Suppressor macrophage (primary cell): ENCODE measurements at regions not wholly inside any gene's neighbourhood (a gene's known extent, or its start where the extent isn't known, plus 50 kb on each side); places are given as distances from the start of the nearest gene placed in this dataset.
"Not testable (repeated sequence)": the region's sequence is repeated elsewhere in the genome, so short reads cannot be mapped to it uniquely, and the experiment has no call there.

Source experiments
- DNase-seq, 4 experiments: peaks; one replicate each; pipeline ENCODE4 v3.0.0-alpha.2; 2020 to 2022

DNA sequence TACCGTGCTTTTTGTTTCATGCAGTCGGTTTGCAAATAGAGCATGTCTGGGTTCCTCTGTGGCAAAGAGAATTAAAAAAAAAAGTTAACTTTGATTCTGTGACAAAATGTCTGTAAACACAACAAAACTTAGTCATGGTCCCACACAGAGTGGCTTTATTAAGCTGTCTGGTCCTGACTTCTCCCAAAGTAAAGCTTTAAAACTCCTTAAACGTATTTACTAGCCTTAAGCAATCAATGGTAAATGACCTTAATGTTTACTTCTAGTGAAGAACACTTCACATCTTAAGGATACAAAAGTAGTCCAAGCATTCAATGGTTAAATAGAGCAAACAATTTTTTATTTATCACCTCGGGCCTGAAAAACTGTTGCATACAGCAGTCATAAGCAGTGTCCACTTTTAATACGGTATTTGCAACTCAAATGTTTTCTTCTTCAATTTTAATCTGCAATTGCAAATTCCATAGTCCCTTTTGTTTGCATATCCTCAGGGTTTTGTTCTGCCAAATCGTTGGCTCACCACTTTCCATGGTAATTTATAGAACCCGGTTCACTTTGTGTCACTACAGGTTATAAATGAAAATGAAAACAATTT lies 453.0 kb upstream of the MIS18BP1 start:
- no peak for DNase-seq

- DNase-seq, result no peak
These were observed 446.5 kb upstream of the MIS18BP1 start for GRCh38 chr14:45699471-45699870.

- no peak for DNase-seq
These were observed 445.6 kb upstream of the MIS18BP1 start for GRCh38 chr14:45698462-45699134.

DNA sequence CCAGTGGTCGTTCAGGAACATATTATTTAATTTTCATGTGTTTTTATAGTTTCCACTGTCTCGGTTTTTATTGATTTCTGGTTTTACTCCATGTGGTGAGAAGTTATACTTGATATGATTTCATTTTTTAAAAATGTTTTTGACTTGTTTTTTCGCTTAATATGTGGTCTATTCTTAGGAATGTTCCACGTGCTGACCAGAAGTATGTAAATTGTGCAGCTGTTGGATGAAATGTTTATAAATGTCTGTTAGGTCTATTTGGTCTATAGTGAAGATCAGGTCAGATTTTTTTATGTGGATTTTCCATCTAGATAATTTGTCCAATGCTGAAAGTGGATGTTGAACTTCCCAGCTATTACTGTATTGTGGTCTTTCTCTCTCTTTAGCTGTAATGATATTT lies 433.8 kb upstream of the MIS18BP1 start:
- no peak for DNase-seq

DNA sequence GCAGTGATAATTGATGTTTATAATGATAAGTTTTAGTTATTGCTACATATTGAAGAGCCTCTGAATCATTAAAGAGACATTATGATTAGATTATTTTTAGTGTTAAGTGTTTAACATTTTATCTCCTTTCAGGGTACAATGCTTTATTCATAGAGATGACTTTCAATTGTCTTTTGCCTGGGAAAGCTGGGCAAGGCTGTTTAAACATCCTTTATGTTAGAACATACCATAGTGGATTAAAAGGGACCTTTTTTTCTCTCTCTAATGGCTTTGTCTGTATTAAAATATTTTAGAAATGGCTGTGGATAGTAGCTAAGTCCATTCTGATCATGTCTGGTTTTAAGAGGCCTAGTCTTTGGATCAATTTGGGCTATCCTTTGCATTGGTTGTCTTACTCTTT lies 427.5 kb upstream of the MIS18BP1 start:
- no peak for DNase-seq

DNA sequence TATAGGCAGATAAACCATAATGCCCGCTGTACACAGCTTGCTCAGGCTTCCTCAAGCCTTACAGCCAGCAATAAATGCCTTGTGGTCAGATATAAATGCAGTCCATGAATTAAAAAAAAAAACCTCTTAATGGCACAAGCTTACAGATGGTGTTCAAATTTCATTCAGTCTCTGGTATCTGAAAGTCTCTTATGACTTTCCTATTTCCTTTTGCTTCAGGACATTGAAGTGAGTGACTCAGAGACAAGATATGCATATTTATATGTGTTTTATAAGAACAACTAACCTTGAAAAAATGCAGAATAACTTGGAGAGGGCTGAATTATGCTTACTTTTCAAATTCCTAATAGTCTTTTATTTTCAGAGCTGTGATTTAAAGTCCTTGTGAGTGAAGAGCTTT lies 426.9 kb upstream of the MIS18BP1 start:
- DNase-seq, result no peak

- DNase-seq, result no peak
These were observed 425.2 kb upstream of the MIS18BP1 start for GRCh38 chr14:45678163-45678562.

GRCh38 chr14:45673420-45673819 lies 420.4 kb upstream of the MIS18BP1 start:
- no peak for DNase-seq

DNA sequence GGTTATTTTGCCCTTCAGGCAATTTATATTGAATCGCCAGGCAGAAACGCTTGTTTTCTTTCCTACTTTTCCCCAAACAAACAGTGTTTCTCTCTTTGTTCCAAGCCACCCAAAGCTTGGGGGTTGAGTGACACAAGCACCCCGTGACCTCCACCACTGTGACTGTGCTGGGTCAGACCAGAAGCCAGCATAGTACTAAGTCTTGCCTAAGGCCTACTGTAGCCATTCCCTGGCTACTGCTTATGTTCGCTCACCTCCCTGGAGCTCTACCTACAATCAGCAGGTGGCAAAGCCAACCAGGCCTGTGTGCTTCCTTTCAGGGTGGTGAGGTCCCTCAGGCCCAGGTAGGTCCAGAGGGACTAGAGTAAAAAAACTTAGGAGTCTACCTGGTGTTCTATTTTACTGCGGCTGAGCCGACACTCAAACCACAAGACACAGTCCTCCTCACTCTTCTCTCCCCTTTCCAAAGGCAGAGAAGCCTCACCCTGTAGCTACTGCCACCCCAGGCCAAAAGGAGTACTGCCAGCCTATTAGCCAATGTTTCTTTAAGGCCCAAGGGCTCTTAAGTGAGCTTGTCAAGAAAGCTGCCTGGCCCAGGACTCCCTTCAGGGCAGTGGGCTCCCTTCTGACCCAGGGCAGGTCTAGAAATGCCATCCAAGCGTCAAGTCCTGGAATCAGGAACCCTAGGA lies 411.8 kb upstream of the MIS18BP1 start:
- no peak for DNase-seq

GRCh38 chr14:45658917-45659299 lies 405.9 kb upstream of the MIS18BP1 start:
- DNase-seq, result no peak

DNA sequence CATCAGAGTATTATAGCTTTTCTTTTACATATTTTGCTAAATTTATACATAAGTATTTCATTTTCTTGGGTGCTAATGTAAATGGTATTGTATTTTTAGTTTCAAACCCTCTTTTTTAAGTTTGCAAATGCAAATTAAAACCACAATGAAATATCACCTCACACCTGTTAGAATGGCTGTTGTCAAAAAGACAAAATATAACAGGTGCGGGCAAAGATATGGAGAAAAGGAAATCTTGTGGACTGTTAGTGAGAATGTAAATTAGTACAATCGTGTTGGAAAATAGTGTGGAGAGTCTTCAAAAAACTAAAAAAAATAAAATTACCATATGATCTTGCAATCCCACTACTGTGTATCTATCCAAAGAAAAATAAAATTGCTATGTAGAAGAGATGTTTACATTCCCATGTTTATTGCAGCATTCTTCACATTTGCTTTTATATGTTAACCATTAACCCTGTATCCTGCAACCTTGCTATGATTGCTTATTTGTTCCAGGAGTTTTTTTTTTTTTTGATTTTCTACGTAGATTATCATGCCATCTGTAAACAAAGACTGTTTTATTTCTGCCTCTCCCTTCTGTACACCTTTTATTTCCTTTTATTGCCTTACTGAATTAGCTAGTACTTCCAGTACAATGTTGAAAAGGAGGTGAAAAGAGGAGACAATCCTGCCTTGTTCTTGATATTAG lies 405.4 kb upstream of the MIS18BP1 start:
- DNase-seq, result no peak

GRCh38 chr14:45651890-45652289 lies 398.9 kb upstream of the MIS18BP1 start:
- DNase-seq, result no peak

DNA sequence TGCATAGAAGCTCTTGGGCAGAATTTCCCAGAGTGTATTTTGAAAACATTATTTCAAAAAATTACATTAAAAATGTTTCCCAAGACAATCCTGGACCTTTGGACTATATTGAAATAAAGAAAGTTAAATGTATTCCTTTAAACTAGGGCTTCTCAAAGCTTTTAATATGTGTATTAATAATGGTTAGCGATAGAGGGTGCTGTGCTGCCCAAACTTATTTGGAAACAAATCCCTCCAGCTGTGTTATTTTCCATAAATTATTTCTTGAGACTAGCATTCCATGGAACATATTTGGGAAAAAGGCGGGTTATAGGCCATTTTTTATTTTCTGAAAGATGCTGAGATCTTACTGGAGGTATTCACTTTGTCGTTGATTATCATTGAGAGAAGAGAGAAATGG lies 397.8 kb upstream of the MIS18BP1 start:
- no peak for DNase-seq

DNA sequence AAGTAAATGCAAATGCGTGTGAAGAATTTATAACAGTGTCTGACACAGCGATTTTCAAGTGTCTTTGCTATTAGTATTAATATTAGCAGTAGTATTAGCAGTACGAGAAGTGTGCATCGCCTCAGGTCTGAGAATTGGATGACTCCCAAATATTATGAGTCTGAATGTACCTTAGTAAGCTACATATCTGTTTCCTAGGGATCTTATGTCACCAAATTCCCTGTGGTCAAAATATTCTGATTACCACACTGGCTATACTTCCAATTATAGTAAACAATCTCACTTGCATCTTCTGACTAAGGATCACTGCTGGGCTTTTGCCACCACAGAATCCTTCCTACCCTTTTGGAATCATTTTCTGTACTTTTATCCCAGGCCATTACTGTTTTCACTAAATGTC lies 396.0 kb upstream of the MIS18BP1 start:
- no peak for DNase-seq

DNA sequence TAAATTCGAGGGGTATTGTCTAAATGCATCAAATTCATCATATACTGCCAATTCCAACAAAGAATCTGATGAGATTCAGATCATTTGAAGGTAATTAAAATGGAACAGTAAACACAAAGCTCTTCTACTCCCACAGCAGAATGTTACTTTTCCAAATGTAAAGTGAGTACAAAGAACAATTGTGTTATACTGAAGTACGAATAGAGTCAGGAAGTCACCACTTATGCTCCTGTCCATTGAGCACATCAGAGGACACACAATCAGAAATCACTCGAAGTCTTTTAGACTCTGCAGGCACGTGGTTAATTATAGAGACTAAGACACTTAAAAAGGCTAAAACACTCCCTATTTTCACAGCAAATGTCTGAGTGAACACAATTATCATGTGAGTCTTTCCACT lies 388.5 kb upstream of the MIS18BP1 start:
- DNase-seq, result no peak

DNA sequence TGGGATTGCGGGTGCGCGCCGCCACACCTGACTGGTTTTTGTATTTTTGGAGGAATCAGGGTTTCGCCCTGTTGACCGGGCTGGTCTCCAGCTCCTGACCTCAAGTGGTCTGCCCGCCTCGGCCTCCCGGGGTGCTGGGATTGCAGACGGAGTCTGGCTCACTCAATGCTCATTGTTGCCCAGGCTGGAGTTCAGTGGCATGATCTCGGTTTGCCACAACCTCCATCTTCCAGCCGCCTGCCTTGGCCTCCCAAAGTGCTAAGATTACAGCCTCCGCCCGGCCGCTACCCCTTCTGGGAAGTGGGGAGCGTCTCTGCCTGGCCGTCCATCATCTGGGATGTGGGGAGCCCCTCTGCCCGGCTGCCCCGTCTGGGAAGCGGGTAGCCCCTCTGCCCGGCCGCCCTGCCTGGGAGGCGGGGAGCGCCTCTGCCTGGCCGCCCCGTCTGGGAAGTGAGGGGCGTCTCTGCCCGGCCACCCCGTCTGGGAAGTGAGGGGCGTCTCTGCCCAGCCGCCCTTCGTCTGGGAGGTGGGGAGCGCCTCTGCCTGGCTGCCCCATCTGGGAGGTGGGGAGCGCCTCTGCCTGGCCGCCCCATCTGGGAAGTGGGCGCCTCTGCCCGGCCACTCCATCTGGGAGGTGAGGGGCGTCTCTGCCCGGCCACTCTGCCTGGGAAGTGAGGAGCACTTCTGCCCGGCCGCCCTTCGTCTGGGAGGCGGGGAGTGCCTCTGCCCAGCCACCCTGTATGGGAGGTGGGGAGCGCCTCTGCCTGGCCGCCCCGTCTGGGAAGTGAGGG lies 381.8 kb upstream of the MIS18BP1 start:
- DNase-seq, result not testable (repeated sequence)

GRCh38 chr14:45633220-45633984 lies 380.4 kb upstream of the MIS18BP1 start:
- no peak for DNase-seq

DNA sequence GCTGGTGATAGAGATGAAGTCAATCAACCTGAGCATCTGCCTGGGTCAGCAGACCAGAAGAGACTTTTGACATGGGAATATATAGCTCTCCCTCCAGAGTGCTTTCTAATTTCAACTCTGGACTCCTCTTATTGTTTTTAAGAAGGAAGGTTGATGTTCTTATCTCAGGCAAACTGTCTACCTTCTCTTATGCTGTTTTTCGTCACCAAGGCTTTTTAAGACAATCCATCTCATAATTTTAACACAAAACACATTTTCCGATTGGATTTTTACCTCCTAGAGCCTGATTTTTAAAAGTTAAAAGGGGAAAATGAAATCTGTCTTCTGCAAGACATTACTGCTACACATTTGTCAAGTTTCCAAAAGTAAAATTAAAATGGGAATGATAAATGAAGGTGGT lies 368.7 kb upstream of the MIS18BP1 start:
- DNase-seq, result no peak

- DNase-seq, result no peak
These were observed 366.8 kb upstream of the MIS18BP1 start for GRCh38 chr14:45619831-45620230.

DNA sequence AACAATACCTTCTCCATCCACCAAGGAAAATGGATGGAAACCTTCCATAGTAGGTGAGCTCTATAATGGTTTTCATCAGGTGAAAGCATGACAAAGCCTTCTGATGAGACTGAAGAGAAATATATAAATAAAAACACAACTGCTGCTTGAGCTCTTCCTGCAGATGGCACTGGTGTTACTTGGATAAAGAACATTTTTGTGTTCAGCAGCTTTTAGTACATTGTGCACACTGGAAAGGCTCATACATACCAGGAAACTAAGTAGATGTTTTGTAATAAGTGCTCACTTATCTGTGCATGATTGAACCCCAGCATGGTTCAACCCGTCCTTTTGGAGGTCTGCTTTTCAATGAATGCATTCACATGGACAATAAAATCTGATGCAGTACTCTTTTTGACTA lies 357.3 kb upstream of the MIS18BP1 start:
- DNase-seq, result no peak

DNA sequence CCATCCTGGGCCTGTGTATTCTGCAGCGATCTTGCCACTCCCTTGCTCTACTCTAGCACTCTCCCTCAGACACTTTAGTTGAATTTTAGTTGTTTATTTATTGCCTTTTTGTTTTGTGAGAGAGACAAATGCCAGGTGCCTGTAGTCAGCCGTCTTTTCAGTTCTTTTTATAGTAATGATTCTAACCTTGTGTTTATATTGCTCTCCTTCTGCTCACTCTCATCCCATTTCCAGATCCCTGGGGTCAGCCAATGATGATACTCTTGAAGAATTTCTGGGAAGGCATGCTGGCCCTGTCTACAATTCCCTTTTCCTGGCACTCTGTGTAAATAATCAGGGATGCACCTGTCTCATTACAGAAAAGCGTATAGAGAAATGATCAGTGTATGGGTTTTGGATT lies 334.1 kb upstream of the MIS18BP1 start:
- no peak for DNase-seq

DNA sequence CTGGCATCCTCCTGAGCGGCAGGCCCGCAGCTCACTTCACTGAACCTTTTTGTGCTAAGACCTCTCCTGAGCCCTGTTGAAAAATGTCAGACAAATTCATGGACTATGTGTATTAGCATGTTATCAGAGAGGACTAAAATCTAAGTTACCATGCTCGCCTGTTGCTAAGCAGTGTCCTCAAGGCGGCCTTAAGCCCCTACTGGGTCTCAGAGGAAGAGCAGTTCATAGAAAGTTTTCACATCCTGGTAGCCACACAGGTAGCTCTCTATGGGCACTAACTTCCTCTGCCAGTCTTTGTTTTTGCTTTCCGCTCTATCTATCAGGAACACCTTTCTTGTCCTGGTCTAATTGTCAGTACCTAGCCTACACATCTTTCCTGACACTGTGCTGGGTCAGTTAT lies 306.6 kb upstream of the MIS18BP1 start:
- no peak for DNase-seq
